NCI-H82 treated with DMSO at 0.1 percent for 48 hours (cell line): ENCODE measurements at regions not wholly inside any gene's neighbourhood (a gene's known extent, or its start where the extent isn't known, plus 50 kb on each side); places are given as distances from the start of the nearest gene placed in this dataset.

Source experiments
- DNase-seq: peaks from one replicate; lab custom pipeline; 2025; ENCODE audit not compliant: unreplicated experiment; lab: John Stamatoyannopoulos, UW

- DNase-seq: no peak
Measured at GRCh38 chr5:3344671-3345070, 251.0 kb upstream of the IRX1 start.

GRCh38 chr5:3343911-3344310, 251.7 kb upstream of the IRX1 start:
- no peak for DNase-seq

DNA sequence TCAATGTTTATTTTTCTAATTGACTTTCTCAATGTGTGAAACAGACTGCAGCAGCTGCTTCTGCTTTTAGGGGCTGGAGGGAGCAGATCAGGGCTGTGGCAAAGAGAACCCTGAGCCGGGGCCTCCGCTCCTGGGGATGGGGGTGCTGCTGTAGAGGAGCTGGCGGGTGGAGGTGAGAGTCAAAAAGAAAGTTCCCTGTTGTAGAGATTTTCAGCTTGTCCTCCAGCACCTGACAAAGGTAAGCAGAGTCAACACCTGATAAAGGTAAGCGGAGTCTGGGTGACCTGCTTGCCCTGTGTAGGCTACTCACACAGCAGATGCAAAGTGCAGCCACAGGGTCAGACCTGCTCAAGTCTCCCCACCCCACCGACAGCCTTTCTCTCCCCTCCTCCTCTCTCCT, 252.4 kb upstream of the IRX1 start:
- DNase-seq: no peak

GRCh38 chr5:3342271-3343100, 253.1 kb upstream of the IRX1 start:
- DNase-seq: no peak

GRCh38 chr5:3341446-3342240, 254.0 kb upstream of the IRX1 start:
- no peak for DNase-seq

DNA sequence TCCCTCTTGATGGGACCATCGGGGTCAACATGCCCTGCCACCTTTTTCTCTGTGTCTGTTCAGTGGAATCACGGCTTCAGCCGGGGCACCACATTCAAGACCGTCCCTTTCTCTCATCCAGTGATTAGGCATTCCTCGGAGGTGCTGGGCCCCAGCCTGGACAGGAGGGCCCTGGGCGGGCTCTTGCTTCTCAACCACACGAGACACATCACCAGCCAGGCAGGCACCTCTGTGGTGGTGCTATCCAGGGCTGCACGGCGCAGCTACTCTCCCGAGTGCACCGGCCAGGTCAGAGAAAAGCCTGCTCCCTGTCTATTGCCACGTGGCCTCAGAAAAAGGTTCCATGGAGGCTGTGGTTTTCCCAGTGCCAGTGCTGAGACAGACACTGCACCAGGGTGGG, 255.2 kb upstream of the IRX1 start:
- no peak for DNase-seq

DNA sequence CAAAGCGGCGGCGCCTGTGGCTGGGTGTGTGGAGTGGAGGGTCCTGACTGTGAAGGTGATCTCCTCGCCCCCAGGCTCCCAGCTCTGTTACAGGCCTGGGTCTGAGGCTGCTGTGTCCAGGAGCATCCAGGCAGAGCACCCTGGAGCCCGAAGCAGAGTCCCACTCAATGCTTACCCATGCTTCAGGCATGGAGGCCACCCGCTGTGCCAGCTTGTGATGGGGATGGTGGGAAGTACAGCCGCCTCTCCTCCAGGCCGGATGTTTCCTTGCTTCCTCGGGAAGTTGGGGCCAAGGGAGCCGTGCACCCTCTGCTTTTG, 255.9 kb upstream of the IRX1 start:
- no peak for DNase-seq

- no peak for DNase-seq
Measured at GRCh38 chr5:3339092-3339797, 256.4 kb upstream of the IRX1 start.

DNA sequence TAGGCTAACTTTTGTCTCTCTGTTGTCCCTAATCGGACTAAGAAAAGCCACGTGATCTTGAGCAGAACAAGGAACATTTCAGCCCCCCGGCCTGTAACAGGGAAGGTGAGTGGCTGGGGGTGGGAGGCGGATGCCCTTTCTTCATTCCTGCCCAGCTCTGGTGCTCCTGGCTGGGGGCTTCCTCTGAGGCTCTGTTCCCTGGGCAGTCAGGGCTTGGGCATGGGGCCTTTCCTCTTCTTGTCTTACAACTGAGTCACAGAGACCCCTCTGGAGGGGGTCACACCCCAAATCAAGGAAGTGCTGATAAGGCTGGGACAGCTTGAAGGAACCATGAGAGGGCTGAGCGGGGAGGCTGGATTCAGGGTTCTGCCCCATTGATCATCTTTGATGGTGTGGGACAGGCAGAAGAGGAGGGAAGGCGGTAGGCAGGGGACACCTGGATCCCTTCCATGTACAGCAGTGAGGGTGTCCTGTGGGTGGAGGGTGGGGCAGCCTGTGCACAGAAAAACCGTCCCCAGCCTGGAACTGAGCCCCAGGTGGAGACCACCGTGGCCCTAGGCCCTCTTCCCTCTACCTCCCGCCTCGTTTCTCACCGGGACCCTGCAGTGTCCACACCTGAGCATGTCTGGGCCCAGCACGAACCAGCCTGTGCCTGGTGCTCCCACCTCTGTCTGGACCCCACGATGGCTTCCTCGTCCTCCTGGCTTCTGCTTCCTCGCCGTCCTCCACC, 257.7 kb upstream of the IRX1 start:
- DNase-seq: no peak

DNA sequence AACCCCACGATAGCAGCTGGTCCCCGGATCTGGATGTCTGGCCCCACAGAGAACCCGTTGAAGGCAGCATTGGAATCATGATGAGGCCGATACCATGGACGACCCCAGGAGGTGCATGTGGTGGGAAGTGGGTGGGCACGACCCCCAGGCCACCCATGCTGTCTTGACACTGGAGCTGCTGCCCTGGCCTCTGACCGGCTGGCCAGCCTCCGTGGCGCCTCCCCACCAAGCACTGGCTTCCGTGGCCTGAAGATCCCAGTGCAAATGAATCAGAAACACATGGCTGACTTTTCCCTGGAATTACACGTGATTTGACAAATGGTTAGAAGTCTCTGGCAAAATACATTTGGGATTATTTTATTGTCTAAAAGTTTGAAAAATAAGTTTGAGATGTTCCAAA, 259.0 kb upstream of the IRX1 start:
- DNase-seq: no peak

GRCh38 chr5:3335301-3335700, 260.3 kb upstream of the IRX1 start:
- DNase-seq: no peak

- no peak for DNase-seq
Measured at GRCh38 chr5:3333836-3334235, 261.8 kb upstream of the IRX1 start.

GRCh38 chr5:3333105-3333504, 262.5 kb upstream of the IRX1 start:
- no peak for DNase-seq

- no peak for DNase-seq
Measured at GRCh38 chr5:3331819-3332218, 263.8 kb upstream of the IRX1 start.

DNA sequence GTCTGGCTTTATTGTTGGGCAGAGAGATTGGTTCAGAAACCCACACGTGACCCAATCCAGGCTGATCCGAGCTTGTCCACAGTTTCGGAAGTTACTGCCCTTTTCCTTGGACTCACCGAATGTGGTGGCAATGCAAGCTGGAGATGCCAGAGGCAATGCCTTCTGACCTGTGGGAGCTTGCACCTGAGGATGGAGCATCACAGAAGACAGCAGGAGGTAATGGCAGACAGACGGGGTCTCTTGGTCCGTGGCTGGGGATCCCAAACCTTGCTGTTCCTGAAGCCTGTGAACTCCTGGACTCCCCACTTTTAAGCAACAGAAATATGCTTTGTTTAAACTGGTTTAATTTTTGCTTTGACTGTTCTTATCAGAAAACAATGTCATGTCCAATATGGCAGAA, 265.2 kb upstream of the IRX1 start:
- DNase-seq: no peak

- DNase-seq: no peak
Measured at GRCh38 chr5:3329427-3329826, 266.2 kb upstream of the IRX1 start.

- DNase-seq: no peak
Measured at GRCh38 chr5:3326841-3327232, 268.8 kb upstream of the IRX1 start.

DNA sequence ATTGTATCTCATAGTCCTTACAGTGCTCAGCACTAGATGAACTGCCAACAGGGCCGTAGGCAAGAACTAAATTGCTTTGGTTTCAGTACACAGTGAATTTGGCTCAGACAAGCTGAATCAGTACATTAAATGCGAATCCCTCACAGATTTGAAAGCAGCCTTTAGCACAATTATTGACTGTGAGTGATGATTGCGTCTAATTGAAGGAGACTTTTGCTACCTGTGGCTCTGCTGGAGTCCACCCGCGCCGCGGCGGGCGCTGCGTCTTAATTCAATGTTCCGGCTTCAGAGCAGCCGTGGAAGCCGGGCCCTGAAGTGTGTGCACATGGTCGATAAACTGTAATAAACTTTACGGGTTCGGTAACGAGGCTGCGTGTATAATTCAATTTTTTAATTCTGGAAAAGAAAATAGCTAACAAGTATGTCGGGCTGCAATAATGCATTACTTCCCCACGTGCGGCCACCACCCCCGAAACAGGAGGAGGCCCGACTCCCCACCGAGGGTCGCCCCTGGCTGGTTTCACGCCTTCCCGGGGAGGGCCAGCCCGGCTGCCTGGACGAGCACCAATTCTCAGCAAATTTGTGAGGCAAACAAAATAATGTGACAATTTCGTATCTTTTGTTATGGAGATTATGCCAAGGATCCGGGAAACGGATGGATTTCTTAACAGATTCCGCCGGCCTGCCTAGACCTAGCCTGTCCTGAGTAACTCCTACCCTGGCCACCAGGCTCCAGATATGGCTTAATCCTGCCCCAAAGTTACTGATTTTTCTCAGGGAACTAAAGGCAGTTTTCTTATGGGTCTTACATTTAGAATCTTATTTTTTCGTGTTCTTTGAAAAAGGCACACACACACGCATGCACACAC, 269.4 kb upstream of the IRX1 start:
- no peak for DNase-seq

DNA sequence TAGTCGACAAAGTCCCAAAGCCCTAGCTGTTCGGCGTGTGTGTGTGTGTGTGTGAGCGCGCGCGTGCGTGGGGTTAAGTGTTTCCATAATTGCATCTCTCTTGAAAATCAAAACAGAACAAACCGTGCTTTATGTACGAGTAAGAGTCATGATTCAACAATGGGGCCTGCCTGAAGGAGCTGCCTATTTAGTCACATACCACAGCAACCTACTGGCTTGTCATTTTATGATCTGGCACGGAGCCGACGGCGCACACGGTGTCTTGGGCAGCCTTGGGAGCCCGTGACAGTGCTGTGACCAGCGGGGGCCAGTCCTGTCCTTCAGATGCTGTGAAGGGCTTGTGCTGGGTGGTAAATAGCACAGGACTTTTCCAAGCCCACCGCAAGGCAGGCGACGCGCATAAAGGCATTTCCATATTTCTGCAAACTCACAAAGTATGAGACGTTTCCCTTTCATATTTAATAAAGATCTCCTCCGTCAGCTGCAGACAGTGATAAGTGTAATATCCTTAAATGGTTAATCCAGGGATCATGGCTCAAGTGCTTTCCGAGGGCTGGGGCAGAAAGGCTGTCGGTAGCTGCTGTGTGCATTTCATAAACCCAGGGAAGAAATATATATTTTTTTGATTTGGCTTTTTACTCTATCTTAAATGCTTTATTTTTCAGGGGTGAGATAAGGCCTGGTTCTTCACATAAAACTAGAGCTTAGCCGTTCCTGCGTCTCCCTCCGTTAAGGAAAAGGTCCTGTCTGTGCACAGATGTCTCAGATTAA, 270.2 kb upstream of the IRX1 start:
- DNase-seq: peak; percentile 2
